GM12864 (cell line): ENCODE measurements at regions not wholly inside any gene's neighbourhood (a gene's known extent, or its start where the extent isn't known, plus 50 kb on each side); places are given as distances from the start of the nearest gene placed in this dataset.
"Not testable (repeated sequence)": the region's sequence is repeated elsewhere in the genome, so short reads cannot be mapped to it uniquely, and the experiment has no call there.

ENCODE experiments used
- DNase-seq: peaks from one replicate; pipeline ENCODE4 v3.0.0-alpha.2; 2011; ENCODE audit warnings: low read depth
- H3K4me3 ChIP-seq: 2 replicates; pipeline ENCODE4 v1.5.1; 2011; ENCODE audit warnings: mild to moderate bottlenecking, low read depth, low read length, control low read depth
- TF ChIP-seq, protein P1 (sequence below): IDR thresholded peaks from 2 replicates; pipeline ENCODE4 v1.5.1; 2011; ENCODE audit warnings: low read depth, mild to moderate bottlenecking, moderate library complexity, low read length, control low read depth, inconsistent platforms; ENCODE audit errors: missing control alignments

DNA sequence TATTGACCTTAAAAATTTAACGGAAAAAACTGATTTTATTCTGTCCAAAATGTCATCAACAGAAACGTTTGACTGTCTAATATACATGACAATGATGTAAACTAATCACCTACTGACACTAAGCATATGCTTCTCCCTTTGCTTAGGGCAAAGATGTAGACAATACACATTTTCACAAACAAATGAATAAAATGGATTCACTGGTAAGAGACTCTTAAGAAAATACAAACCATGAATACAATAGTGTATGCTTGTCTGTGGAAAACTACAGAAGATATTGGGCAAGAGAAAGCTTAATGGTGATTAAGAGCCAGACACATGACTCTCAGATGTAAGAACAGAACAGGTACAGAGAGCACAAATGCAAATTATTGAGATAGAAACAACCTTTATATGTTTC is 1248.7 kb downstream of the FSCB start:
- DNase-seq, result no peak
- TF ChIP-seq, protein P1, sequence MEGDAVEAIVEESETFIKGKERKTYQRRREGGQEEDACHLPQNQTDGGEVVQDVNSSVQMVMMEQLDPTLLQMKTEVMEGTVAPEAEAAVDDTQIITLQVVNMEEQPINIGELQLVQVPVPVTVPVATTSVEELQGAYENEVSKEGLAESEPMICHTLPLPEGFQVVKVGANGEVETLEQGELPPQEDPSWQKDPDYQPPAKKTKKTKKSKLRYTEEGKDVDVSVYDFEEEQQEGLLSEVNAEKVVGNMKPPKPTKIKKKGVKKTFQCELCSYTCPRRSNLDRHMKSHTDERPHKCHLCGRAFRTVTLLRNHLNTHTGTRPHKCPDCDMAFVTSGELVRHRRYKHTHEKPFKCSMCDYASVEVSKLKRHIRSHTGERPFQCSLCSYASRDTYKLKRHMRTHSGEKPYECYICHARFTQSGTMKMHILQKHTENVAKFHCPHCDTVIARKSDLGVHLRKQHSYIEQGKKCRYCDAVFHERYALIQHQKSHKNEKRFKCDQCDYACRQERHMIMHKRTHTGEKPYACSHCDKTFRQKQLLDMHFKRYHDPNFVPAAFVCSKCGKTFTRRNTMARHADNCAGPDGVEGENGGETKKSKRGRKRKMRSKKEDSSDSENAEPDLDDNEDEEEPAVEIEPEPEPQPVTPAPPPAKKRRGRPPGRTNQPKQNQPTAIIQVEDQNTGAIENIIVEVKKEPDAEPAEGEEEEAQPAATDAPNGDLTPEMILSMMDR, result no peak
- H3K4me3 ChIP-seq, result no peak overlapping the region

DNA sequence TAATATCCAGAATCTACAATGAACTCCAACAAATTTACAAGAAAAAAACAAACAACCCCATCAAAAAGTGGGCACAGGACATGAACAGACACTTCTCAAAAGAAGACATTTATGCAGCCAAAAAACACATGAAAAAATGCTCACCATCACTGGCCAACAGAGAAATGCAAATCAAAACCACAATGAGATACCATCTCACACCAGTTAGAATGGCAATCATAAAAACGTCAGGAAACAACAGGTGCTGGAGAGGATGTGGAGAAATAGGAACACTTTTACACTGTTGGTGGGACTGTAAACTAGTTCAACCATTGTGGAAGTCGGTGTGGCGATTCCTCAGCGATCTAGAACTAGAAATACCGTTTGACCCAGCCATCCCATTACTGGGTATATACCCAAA is 1250.1 kb downstream of the FSCB start:
- H3K4me3 ChIP-seq, DNase-seq: not testable (repeated sequence)

DNA sequence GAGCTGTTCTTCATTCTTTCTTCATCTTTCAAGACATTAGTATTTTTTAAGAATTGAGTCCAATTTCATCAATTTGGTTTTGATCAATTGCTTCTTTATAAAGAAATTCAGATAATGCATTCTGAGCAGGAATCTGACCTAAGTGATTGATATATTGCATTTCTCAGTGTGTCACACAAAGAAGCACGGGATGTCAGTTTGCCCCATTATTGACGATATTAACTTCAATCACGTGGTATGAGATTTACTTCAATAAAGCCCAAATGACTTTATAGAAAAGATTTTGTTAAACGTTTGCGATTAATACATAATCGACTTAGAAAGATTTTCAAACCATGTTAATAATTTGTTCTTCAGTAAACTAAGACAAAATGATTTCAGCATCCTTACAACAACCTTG is 1254.2 kb downstream of the FSCB start:
- DNase-seq, result no peak
- no peak overlapping the region for H3K4me3 ChIP-seq
- TF ChIP-seq, protein P1, result no peak

DNA sequence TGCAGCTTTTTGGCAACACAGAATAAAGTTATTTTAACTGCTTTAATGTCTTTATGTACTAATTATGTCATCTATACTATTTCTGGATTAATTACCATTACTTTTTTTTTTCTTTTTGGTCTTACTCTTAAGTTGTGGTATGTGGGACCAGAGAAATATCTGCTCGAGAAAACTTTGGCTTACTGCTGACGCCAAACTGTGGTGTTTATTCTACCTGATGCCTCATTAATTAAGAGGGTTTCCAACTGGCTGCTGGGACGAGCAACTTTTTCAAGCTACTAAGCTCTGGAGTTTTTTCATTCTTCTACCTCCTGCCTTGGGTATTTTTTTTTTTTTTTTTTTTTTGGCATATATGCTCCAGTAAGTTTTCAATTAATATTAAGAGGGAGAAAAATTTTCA is 1257.5 kb downstream of the FSCB start:
- TF ChIP-seq, protein P1, result no peak
- DNase-seq, result no peak
- no peak overlapping the region for H3K4me3 ChIP-seq

DNA sequence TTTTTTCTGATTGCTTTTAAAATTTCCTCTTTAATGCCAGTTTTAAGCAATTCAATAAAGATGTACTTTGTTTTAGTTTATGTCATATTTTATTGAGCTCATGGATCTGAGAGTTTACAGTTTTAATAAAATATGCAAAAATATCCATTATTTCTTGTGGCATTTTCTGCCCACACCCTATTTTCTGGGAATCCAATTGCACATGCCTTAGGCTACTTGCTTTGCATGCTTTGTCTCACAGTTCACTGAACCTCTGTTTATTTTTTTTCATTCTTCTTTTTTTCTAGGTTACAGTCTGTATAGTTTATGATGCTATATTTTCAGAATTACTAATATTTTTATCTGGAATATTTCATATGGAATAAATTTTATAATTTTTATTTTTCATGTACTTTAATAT is 1258.0 kb downstream of the FSCB start:
- no peak overlapping the region for H3K4me3 ChIP-seq
- TF ChIP-seq, protein P1, result no peak
- no peak for DNase-seq

DNA sequence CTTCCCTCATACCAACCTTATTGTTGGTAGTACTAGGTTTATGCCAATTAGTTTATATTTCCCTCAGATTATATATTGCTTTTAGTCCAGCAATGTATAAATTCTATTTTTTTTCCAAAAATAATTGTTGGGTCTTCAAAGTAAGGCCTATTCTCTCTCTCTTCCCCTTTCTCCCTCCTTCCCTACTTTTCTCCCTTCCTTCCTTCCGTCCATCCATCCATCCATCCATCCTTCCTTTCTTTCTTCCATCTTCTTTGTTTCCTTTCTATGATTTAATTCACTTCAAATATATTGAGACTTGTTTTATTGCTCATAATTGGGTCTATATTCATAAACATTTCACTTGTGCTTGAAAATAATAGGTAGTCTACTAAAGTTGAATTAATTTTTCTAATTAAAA is 1259.2 kb downstream of the FSCB start:
- TF ChIP-seq, protein P1, result no peak
- no peak for DNase-seq
- no peak overlapping the region for H3K4me3 ChIP-seq

DNA sequence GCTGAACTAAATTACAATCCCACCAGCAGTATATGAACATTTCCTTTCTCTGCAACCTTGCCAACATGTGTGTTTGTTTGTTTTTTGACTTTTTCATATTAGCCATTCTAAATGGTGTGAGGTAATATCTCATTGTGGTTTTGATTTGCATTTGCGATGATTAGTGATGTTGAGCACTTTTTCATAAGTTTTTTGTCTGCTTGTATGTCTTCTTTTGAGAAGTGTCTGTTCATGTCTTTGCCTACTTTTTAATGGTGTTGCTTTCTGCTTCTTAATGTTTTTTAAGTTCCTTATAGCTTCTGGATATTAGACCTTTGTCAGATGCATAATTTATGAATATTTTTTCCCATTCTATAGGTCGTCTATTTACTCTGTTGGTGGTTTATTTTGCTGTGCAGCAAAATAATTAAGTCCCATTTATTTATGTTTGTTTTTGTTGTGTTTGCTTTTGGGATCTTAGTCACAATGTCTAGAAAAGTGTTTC is 1262.9 kb downstream of the FSCB start:
- H3K4me3 ChIP-seq, result no peak overlapping the region
- TF ChIP-seq, protein P1, result no peak
- DNase-seq, result no peak

DNA sequence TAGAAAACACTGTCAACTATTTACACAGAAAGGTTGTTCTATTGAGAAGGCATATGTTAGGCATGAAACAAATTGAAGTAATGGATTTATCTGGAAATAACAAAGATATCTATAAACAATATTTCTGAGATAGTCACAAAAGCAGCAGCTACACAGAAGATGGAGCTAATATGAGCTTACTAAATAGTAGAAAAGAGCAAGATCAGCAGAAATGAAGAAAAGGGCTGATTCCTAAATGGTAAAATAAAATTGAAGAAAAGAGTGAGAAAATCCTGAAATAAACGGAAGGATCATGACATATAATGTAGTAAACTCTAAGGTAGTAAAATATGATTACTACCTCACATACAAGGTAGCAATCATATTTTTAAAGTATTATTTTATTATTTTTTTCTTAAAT is 1263.9 kb downstream of the FSCB start:
- TF ChIP-seq, protein P1, result no peak
- no peak overlapping the region for H3K4me3 ChIP-seq

More for the DNA sequence above, 1263.9 kb downstream of the FSCB start:
- DNase-seq, result no peak
